Left ventricle myocardium superior (tissue), 1 donor: ENCODE measurements at regions not wholly inside any gene's neighbourhood (a gene's known extent, or its start where the extent isn't known, plus 50 kb on each side); places are given as distances from the start of the nearest gene placed in this dataset.
"Not testable (repeated sequence)": the region's sequence is repeated elsewhere in the genome, so short reads cannot be mapped to it uniquely, and the experiment has no call there.

ENCODE experiments used
- ATAC-seq: fragments of 200-7000 bp; cut with Tn5 transposase; one replicate; pipeline ENCODE4 v1.9.1; 2020; ENCODE audit warnings: mild to moderate bottlenecking, moderate library complexity
- DNase-seq: peaks from one replicate; pipeline ENCODE4 v3.0.0-alpha.2; 2020
- intact Hi-C: fragments of 100-400 bp; cut with micrococcal nuclease; formaldehyde crosslinking; loops from one replicate; pipeline ENCODE4 v1.11.0; 2022
- donor health status: DM: no; HTN: yes; CAD: no; lungs with severe emphysema.

DNA sequence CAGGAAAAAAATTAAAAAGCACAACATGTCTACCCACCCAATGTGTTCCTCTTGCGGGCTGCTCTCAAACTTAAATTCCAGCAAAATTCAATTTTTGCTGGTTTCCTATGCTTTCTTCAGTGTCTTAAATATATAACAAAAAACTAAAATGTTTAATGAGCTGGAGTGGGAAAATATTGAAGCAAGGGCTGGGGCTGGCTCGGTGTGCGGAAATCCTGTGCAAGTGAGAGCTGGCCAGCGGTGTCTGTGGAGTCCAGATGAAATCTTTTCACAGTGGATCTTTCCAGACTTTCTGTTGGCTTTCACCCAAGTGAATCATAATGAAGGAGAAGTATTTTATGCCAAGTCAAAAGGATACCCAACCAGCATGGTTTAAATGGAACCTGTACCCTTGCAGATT lies 1733.6 kb downstream of the TP53TG3F start:
- ATAC-seq = no peak
- intact Hi-C loops = no loop called here
- DNase-seq = no peak

DNA sequence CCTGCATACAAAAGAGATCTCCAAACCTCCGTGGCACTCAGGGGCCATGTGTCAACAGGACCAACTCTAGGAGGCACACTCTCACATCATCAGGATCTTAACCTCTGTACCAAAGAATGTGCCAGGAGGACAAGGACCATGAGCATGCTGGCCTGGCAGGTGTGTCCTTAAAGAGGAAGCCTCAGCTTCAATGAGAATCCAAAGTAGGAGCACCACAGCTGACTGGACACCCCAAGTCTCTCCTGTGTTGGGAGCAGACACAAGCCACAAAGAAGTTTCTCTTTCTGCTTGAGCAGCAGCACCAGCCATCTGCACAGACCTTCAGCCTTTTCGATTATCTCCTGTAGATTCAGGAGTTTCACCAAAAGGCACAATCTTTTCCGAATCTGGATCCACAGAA lies 1734.5 kb downstream of the TP53TG3F start:
- no peak for DNase-seq
- ATAC-seq = no peak
- intact Hi-C loops = no loop called here

GRCh38 chr16:35194681-35195080 lies 1735.3 kb downstream of the TP53TG3F start:
- DNase-seq (no peak), ATAC-seq (no peak)
- intact Hi-C loops = no loop called here

DNA sequence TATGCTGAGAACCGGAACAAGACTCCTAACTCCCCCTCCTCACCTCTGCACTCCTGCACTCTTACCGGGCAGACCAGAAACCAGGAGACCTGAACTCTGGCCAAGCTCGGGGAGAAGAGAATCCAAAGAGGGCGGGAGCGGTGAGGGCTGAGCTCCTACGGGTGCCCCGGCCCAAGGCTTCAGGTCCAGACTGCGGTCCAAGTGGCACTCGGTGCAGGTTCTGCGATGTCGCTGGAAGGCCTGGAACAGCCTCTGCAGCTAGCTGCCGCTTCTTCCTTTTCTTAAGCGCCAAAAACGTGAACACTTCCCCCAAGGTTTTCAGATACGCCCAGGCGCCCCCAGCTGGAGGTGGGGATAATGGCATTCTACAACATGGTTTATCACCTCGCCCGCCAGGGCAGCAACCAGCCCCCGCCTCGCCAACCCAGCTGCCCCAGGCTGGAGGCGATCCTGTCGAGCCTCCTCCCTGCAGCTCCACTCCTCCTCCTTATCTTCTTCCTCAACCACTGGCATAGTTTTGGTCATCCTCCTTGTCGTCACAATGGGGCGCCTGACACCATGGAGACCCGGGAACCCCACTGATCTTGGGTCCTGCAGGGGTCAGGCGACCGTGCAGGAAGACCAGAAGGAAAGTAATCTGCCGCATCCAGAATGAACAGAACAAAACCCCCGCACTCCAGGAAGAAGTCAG lies 1735.9 kb downstream of the TP53TG3F start:
- DNase-seq (no peak), ATAC-seq (no peak)
- intact Hi-C loops = no loop called here

GRCh38 chr16:35195864-35196216 lies 1736.4 kb downstream of the TP53TG3F start:
- intact Hi-C loops = no loop called here
- DNase-seq (no peak), ATAC-seq (no peak)

GRCh38 chr16:35196313-35196712 lies 1736.9 kb downstream of the TP53TG3F start:
- intact Hi-C loops = no loop called here
- no peak for DNase-seq
- ATAC-seq = no peak

DNA sequence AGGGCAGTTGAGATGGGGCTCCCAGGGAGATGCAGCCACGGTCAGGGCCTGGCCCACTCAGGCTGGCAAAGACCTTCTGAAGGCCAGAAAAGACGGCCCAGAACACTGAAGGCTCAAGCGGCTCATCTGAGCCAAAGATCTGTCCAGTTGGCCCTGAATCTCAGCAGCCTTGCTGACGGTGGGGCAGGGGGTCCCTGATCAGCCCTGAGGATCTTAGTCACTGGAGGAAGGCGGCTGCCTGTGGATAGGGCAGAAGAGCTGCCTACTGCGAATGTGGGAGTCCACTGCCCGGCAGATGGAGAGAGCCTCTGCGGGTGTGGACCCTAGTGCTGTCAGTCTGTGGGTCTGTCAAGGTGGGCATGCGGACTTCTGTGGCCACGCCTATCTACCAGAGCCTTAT lies 1738.2 kb downstream of the TP53TG3F start:
- DNase-seq = no peak
- intact Hi-C loops = no loop called here
- no peak for ATAC-seq

GRCh38 chr16:35198223-35199199 lies 1739.1 kb downstream of the TP53TG3F start:
- DNase-seq (no peak), ATAC-seq (no peak)
- intact Hi-C loops = no loop called here

- no peak for ATAC-seq
- no peak for DNase-seq
- intact Hi-C loops = no loop called here
Measured at GRCh38 chr16:35200662-35201061, 1741.2 kb downstream of the TP53TG3F start.

DNA sequence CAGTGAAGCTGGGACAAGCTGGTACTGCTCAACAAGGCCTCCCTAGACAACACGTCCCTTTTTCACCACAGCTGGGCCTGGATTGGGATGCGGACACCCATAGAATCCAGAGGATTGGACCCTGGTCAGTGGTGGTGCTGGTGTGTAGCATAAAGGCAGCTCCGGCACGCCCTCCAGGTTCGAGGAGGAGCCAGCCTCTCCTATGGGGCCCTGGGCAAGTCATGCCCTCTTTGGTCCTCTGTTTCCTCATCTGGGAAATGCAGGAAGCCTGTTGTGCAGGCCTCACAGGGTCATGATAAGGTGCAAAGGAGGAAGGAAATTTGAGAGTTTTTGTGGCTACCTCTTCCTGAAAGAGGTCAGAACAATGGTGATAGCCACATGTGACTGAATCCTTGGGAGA lies 1741.7 kb downstream of the TP53TG3F start:
- DNase-seq (no peak), ATAC-seq (no peak)
- intact Hi-C loops = no loop called here

GRCh38 chr16:35203636-35204035 lies 1744.2 kb downstream of the TP53TG3F start:
- ATAC-seq = no peak
- no peak for DNase-seq
- intact Hi-C loops = no loop called here

GRCh38 chr16:35207059-35207999 lies 1747.9 kb downstream of the TP53TG3F start:
- peak; percentile 37 for DNase-seq
- ATAC-seq = no peak
- intact Hi-C loops = no loop called here

DNA sequence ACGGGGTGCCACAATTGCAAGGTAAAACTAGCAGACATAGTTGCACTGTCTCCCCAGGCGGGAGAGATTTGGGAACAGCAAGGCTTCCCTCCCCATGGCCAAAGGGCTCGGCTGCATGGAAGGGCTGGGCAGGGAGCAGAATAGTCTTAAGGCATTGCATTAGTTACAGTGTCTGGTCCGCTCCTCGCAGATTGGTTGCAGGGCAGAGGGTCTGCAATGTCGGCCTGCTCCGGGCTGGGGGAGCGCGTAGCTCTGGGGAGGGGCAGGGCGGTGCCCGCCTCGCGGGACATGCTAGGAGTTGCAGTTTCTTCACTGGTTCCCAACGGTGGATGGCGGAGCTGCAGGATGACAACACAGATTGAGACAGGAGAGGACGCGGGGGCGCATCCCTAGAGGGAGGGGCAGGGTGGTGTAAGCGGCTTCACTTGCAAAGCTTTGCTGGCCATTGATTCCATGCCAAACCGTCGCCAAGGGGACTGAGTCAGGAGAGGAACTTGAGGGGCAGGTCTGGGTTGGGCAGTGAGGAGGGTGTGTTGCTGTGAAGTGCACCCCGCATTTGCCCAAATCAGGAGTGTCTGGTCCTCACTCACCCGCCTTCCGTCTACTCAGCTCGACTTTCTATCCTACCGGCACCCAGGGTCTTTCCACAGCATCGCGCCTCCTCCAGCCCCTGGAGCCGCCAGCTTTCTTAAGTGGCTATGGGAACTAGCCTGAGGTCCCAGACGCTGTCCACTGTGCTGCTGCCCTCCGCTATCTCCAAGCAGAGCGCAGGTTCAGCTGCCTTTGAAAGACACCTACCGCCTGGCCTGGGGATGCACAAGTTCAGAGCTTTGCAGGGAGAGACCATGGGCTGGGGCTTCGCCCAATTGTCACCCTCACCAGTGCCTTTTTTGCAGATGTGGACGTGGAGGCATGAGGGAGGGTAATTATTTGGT lies 1748.9 kb downstream of the TP53TG3F start:
- no peak for DNase-seq
- no peak for ATAC-seq
- intact Hi-C loops = no loop called here

GRCh38 chr16:35210681-35211433 lies 1751.4 kb downstream of the TP53TG3F start:
- no peak for DNase-seq
- ATAC-seq = peak; percentile 27
- intact Hi-C loops = no loop called here

DNA sequence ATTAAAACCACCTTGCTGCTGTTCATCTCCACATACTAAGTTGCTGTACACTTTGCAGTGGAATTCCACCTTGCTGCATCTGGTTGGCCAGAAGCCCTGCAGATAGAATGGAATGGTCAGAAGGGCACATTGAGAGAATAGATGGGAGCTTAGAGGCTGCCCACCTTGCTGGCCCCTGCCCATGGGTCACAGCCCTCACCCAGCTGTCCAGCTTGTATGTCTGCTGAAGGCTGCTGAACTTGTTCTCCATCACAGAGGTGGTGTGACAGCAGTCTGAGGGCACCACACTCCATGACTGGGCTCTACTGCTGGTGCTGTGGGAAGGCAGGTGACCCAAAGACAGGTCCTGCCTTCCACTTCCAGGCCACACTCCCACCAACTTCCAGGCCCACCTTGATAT lies 1755.4 kb downstream of the TP53TG3F start:
- intact Hi-C loops = no loop called here
- ATAC-seq (no peak), DNase-seq (no peak)

- intact Hi-C loops = no loop called here
- no peak for DNase-seq
- no peak for ATAC-seq
Measured at GRCh38 chr16:35215287-35215686, 1755.9 kb downstream of the TP53TG3F start.

DNA sequence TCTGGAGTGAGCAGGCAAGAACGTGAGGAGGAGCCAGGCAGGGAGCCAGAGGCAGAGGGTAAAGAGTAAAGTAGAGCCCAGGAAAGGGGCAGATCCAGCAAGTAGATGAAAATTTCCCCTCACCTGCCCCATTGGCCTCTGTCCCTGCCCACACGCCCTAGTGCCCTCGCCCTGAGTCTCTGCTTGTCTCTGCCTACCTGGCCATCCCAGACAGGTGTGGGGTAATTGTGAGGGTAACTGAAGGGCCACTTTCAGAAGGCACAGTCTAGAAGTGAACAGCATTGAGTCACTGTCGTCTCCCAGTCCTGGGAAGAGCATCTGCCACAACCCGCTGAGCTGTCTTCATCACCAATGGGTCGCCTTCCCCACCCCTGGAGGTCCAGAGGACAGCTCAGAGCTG lies 1756.8 kb downstream of the TP53TG3F start:
- ATAC-seq, intact Hi-C loops, DNase-seq: not testable (repeated sequence)
